CD4-positive, alpha-beta T cell (primary cell): ENCODE measurements at regions not wholly inside any gene's neighbourhood (a gene's known extent, or its start where the extent isn't known, plus 50 kb on each side); places are given as distances from the start of the nearest gene placed in this dataset.

Experiments used
- ATAC-seq: fragments of 200-7000 bp; cut with Tn5 transposase; one replicate; pipeline ENCODE4 v1.10.0; 2022; ENCODE audit warnings: mild to moderate bottlenecking; ENCODE audit not compliant: poor library complexity
- CTCF ChIA-PET: fragments of 350-600 bp; sonication (Branson Sonifier 250); formaldehyde crosslinking; loops from one replicate; lab custom pipeline; 2021; ENCODE audit warnings: antibody characterized with exemption, inconsistent platforms; lab: Charles Lee
- POLR2A ChIA-PET: fragments of 350-600 bp; sonication (Branson Sonifier 250); formaldehyde crosslinking; loops from one replicate; lab custom pipeline; 2021; ENCODE audit warnings: antibody characterized with exemption, inconsistent platforms; lab: Charles Lee
- DNase-seq, 14 experiments: peaks; one replicate each; pipeline ENCODE4 v3.0.0-alpha.2; 2013 to 2020; ENCODE audit warnings: mixed read lengths in 2 of 14
- H3K27ac ChIP-seq, 2 donors: one replicate each; pipeline versions ENCODE4 v1.5.1 to v1.7.0; 2013; ENCODE audit warnings: low read length in 2 of 2, low read depth in 1 of 2, mild to moderate bottlenecking in 1 of 2
- H3K27me3 ChIP-seq, 2 experiments: 1 replicate in 1 of 2; 2 replicates in 1 of 2; pipeline versions ENCODE4 v1.6.1 to v1.7.0; 2013; ENCODE audit warnings: low read length in 2 of 2, control low read depth in 1 of 2, mild to moderate bottlenecking in 1 of 2, moderate library complexity in 1 of 2; ENCODE audit not compliant: insufficient read depth in 2 of 2, control insufficient read depth in 1 of 2
- H3K36me3 ChIP-seq: one replicate; pipeline ENCODE4 v1.6.1; 2013; ENCODE audit warnings: low read length, control low read depth; ENCODE audit not compliant: insufficient read depth
- H3K4me1 ChIP-seq: one replicate; pipeline ENCODE4 v1.6.1; 2013; ENCODE audit warnings: low read length, control low read depth; ENCODE audit not compliant: insufficient read depth
- H3K4me3 ChIP-seq: one replicate; pipeline ENCODE4 v1.5.1; 2013; ENCODE audit warnings: mild to moderate bottlenecking, low read length, moderate library complexity
- H3K9me3 ChIP-seq, 2 experiments: 1 replicate in 1 of 2; 2 replicates in 1 of 2; pipeline versions ENCODE4 v1.6.1 to v1.7.0; 2013; ENCODE audit warnings: low read length in 2 of 2, mild to moderate bottlenecking in 2 of 2, control low read depth in 1 of 2, moderate library complexity in 1 of 2; ENCODE audit not compliant: control insufficient read depth in 1 of 2, insufficient read depth in 1 of 2
- H3K27ac Mint-ChIP-seq: one replicate; pipeline ENCODE4 v1.8.0; 2020; ENCODE audit warnings: mixed read lengths
- H3K27me3 Mint-ChIP-seq: one replicate; pipeline ENCODE4 v1.8.0; 2021; ENCODE audit warnings: mixed read lengths
- H3K36me3 Mint-ChIP-seq: one replicate; pipeline ENCODE4 v1.8.0; 2021; ENCODE audit warnings: low read depth, mixed read lengths
- H3K4me1 Mint-ChIP-seq: one replicate; pipeline ENCODE4 v1.8.0; 2021; ENCODE audit warnings: low read depth, mixed read lengths
- H3K4me3 Mint-ChIP-seq: one replicate; pipeline ENCODE4 v1.8.0; 2020; ENCODE audit warnings: mild to moderate bottlenecking, mixed read lengths
- H3K9me3 Mint-ChIP-seq: one replicate; pipeline ENCODE4 v1.8.0; 2020; ENCODE audit warnings: mixed read lengths
- intact Hi-C, 2 experiments: fragments of 100-400 bp; cut with DNase I in 1 of 2; cut with micrococcal nuclease in 1 of 2; formaldehyde crosslinking; loops; one replicate each; pipeline versions ENCODE4 v1.15.1 to v1.9.0; 2023 to 2025; cut with DNase I, micrococcal nuclease
- TF ChIP-seq, protein P1 (sequence below): fragments of 200-600 bp; IDR thresholded peaks from one replicate; pipeline ENCODE4 v1.8.0; 2022; ENCODE audit warnings: antibody characterized with exemption, mild to moderate bottlenecking

DNA sequence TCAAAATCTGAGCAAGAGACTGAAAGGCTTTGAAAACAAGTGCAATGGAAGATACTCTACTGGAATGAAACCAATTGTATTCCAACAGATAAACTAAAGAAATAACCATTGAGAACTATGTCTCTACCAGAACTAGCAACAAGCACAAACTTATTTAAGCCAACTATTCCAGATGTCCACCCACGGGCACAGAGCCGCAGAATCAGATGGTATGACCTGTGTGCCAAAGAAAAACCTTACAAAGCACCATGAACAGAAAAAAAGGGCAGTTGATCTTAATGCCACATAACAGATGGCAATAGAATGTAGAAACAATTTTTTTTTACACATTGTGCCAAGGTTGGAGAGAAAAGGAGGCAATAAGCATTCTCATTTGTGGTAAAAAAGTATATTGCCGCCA is 269.3 kb upstream of the ADGRL3 start:
- peaks cover 9% of the 10 kb centered on the region for H3K9me3 Mint-ChIP-seq
- Histone ChIP-seq H3K9me3 (peaks cover 0 to 3% of the 10 kb centered on the region in 2 experiments), H3K4me3 (no peak overlapping the region), H3K27me3 (no peaks in the 10 kb centered on the region), H3K4me1 (no peaks in the 10 kb centered on the region), H3K36me3 (no peaks in the 10 kb centered on the region), H3K27ac (no peak overlapping the region)
- DNase-seq (no peak), ATAC-seq (no peak)
- no peak overlapping the region for H3K27ac Mint-ChIP-seq
- POLR2A ChIA-PET, result no interaction called here
- CTCF ChIA-PET, result no interaction called here
- no peak overlapping the region for H3K4me3 Mint-ChIP-seq
- H3K36me3 Mint-ChIP-seq, result no peaks in the 10 kb centered on the region
- H3K27me3 Mint-ChIP-seq, result no peaks in the 10 kb centered on the region
- intact Hi-C loops, result no loop called here
- TF ChIP-seq, protein P1, sequence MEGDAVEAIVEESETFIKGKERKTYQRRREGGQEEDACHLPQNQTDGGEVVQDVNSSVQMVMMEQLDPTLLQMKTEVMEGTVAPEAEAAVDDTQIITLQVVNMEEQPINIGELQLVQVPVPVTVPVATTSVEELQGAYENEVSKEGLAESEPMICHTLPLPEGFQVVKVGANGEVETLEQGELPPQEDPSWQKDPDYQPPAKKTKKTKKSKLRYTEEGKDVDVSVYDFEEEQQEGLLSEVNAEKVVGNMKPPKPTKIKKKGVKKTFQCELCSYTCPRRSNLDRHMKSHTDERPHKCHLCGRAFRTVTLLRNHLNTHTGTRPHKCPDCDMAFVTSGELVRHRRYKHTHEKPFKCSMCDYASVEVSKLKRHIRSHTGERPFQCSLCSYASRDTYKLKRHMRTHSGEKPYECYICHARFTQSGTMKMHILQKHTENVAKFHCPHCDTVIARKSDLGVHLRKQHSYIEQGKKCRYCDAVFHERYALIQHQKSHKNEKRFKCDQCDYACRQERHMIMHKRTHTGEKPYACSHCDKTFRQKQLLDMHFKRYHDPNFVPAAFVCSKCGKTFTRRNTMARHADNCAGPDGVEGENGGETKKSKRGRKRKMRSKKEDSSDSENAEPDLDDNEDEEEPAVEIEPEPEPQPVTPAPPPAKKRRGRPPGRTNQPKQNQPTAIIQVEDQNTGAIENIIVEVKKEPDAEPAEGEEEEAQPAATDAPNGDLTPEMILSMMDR, result no peak
- no peaks in the 10 kb centered on the region for H3K4me1 Mint-ChIP-seq

GRCh38 chr4:60934566-60935295 is 265.4 kb upstream of the ADGRL3 start:
- Mint-ChIP-seq H3K4me3 (no peak overlapping the region), H3K9me3 (peaks cover 7% of the 10 kb centered on the region), H3K27me3 (no peaks in the 10 kb centered on the region), H3K4me1 (no peaks in the 10 kb centered on the region), H3K36me3 (no peaks in the 10 kb centered on the region), H3K27ac (no peak overlapping the region)
- intact Hi-C loops, result no loop called here
- H3K9me3 ChIP-seq, result peaks cover 0 to 3% of the 10 kb centered on the region in 2 experiments
- no peak overlapping the region for H3K27ac ChIP-seq
- DNase-seq, result no peak
- no peak overlapping the region for H3K4me3 ChIP-seq
- no peak for ATAC-seq
- H3K4me1 ChIP-seq, result no peaks in the 10 kb centered on the region
- H3K36me3 ChIP-seq, result no peaks in the 10 kb centered on the region
- CTCF ChIA-PET, result no interaction called here
- TF ChIP-seq, protein P1, result no peak
- POLR2A ChIA-PET, result no interaction called here
- H3K27me3 ChIP-seq, result no peaks in the 10 kb centered on the region

DNA sequence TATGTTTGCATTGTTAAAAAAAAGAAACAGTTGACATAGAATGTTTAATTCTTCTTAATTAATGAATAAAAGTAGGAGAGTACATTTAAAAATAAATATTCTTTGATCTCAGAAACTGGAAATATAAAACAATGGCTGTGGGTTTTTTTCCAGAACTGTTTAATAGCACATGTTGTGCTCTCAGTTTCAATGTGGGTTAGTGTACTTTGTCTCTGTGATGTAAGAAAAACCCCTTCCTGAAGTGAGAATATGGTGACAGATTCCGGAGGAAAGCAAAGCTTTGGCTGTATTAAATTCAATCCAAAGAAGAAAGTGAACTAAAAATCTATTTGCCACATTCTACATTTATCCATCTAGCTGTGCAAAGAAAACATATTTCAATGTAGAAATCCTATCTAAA is 261.9 kb upstream of the ADGRL3 start:
- Mint-ChIP-seq H3K9me3 (peaks cover 10% of the 10 kb centered on the region), H3K36me3 (no peaks in the 10 kb centered on the region), H3K27me3 (no peaks in the 10 kb centered on the region), H3K4me1 (no peaks in the 10 kb centered on the region), H3K27ac (no peak overlapping the region), H3K4me3 (no peak overlapping the region)
- Histone ChIP-seq H3K36me3 (no peaks in the 10 kb centered on the region), H3K9me3 (peaks cover 0 to 8% of the 10 kb centered on the region in 2 experiments), H3K4me3 (no peak overlapping the region), H3K4me1 (no peaks in the 10 kb centered on the region), H3K27me3 (no peaks in the 10 kb centered on the region), H3K27ac (no peak overlapping the region)
- ATAC-seq (no peak), DNase-seq (no peak)
- TF ChIP-seq, protein P1, result no peak
- ChIA-PET CTCF (no interaction called here), POLR2A (no interaction called here)
- intact Hi-C loops, result no loop called here
